ENCODE measurements at regions not wholly inside any gene's neighbourhood (a gene's known extent, or its start where the extent isn't known, plus 50 kb on each side); places are given as distances from the start of the nearest gene placed in this dataset.
"Not testable (repeated sequence)": the region's sequence is repeated elsewhere in the genome, so short reads cannot be mapped to it uniquely, and the experiment has no call there.

DNA sequence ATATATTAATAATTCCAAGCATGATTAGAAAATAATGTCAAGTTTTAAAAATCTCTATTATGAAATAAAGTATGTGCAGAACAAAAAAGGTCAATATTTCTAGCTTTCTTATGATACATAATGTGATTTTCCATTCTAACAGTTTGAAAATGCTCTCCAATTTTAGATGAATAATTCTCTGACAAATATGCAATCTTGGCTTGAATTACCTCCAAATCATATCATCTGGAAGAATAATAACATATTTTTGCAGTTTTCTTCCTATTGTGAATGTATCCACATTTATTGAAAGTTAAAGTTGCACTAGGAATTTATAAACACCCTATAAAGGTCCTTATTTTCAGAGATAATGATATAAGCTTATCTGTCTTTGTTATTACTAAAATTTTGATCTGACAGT, 548.5 kb upstream of the SLC10A2 start:
- Histone ChIP-seq H3K27ac (ENCODE audit: low read length) (no peak overlapping the region), H3K4me3 (ENCODE audit: low read length) (no peak overlapping the region), H3K9ac (ENCODE audit: low read length) (no peak overlapping the region)

DNA sequence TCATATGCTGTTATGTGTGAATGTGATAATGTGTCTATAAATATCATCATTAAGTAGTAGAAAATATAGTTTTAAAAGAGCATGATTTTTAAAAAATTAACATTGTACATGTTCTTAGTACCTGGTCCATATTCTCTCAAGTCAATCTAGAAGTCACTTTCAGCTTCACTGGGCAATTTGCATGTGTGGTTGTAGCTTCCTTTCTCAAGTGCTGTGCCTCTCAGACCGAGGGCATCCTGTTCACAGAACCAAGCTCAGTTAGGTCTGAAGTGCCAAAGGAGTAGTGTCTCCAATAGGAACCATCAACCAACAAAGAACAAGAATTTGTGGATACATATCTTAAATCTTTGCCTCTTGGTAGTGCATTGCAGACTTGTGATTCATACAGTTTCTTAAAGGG, 541.8 kb upstream of the SLC10A2 start:
- Histone ChIP-seq H3K36me3 (ENCODE audit: control insufficient read depth, low read depth, low read length) (no peaks in the 10 kb centered on the region), H3K9me3 (ENCODE audit: control insufficient read depth, low read depth, low read length) (no peaks in the 10 kb centered on the region), H3K9ac (ENCODE audit: low read length) (no peak overlapping the region), H3K4me1 (ENCODE audit: control insufficient read depth, low read depth, low read length) (no peaks in the 10 kb centered on the region), H3K27ac (ENCODE audit: low read length) (no peak overlapping the region), H3K4me3 (ENCODE audit: low read length) (no peak overlapping the region), H3K27me3 (ENCODE audit: control insufficient read depth, insufficient read depth, low read length) (no peaks in the 10 kb centered on the region)

More for the DNA sequence above, 548.5 kb upstream of the SLC10A2 start:
- Histone ChIP-seq H3K36me3 (ENCODE audit: control insufficient read depth, low read depth, low read length) (no peaks in the 10 kb centered on the region), H3K4me1 (ENCODE audit: control insufficient read depth, low read depth, low read length) (no peaks in the 10 kb centered on the region), H3K9me3 (ENCODE audit: control insufficient read depth, low read depth, low read length) (no peaks in the 10 kb centered on the region), H3K27me3 (ENCODE audit: control insufficient read depth, insufficient read depth, low read length) (no peaks in the 10 kb centered on the region)

DNA sequence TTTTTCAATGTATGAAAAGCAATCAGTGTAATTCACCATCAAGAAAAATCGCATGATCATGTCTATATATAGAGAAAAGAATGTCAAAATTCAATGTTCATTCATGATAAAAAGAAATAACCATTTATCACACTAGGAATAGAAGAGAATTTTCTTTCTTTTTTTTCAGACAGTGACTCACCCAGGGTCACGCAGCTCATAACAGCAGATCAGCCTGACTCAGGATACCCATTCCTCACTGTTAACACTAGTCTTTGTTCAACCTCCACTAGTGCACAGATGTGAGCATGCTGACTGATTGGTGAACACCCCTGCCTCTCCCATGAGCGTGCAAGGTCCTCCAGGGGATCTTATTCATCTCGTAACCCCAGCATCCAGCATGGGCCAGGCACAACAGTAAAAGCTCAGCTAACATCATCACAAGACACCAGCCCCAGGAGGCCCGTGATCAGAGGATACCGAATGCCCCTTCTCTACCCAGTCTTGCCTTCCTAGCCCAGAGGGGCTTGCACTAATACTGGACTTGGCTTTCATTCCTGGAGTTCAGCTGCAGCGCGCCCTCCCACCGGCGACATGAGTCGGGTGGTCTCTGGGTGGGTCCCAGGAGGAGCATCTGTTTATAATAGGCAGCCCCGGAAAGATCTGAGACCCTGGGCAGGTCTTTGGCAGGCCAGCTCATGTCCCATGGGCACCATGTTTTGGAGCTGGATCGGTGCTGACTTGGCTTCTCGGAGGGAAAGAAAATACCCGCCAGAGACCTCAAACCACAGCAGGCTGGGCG, 539.5 kb upstream of the SLC10A2 start:
- Histone ChIP-seq H3K4me1 (ENCODE audit: control insufficient read depth, low read depth, low read length) (no peaks in the 10 kb centered on the region), H3K9ac (ENCODE audit: low read length) (no peak overlapping the region), H3K9me3 (ENCODE audit: control insufficient read depth, low read depth, low read length) (no peaks in the 10 kb centered on the region), H3K27me3 (ENCODE audit: control insufficient read depth, insufficient read depth, low read length) (no peaks in the 10 kb centered on the region), H3K4me3 (ENCODE audit: low read length) (no peak overlapping the region), H3K36me3 (ENCODE audit: control insufficient read depth, low read depth, low read length) (no peaks in the 10 kb centered on the region), H3K27ac (ENCODE audit: low read length) (no peak overlapping the region)

DNA sequence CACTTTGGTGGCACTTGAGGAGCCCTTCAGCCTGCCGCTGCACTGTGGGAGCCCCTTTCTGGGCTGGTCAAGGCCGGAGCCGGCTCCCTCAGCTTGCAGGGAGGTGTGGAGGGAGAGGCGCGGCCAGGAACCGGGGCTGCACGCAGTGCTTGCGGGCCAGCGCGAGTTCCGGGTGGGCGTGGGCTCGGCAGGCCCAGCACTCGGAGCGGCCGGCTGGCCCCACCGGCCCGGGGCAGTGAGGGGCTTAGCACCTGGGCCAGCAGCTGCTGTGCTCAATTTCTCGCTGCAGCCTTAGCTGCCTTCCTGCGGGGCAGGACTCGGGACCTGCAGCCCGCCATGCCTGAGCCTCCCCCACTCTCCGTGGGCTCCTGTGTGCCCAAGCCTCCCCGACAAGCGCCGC, 533.7 kb upstream of the SLC10A2 start:
- not testable (repeated sequence) for H3K36me3 ChIP-seq (ENCODE audit: control insufficient read depth, low read depth, low read length); H3K9ac ChIP-seq (ENCODE audit: low read length); H3K27ac ChIP-seq (ENCODE audit: low read length); H3K27me3 ChIP-seq (ENCODE audit: control insufficient read depth, insufficient read depth, low read length); H3K9me3 ChIP-seq (ENCODE audit: control insufficient read depth, low read depth, low read length); H3K4me3 ChIP-seq (ENCODE audit: low read length); H3K4me1 ChIP-seq (ENCODE audit: control insufficient read depth, low read depth, low read length)

- Histone ChIP-seq H3K27ac (ENCODE audit: low read length) (no peak overlapping the region), H3K9me3 (ENCODE audit: control insufficient read depth, low read depth, low read length) (no peaks in the 10 kb centered on the region), H3K4me1 (ENCODE audit: control insufficient read depth, low read depth, low read length) (no peaks in the 10 kb centered on the region), H3K27me3 (ENCODE audit: control insufficient read depth, insufficient read depth, low read length) (no peaks in the 10 kb centered on the region), H3K36me3 (ENCODE audit: control insufficient read depth, low read depth, low read length) (no peaks in the 10 kb centered on the region), H3K9ac (ENCODE audit: low read length) (no peak overlapping the region), H3K4me3 (ENCODE audit: low read length) (no peak overlapping the region)
Measured at GRCh38 chr13:103598671-103599070, 532.5 kb upstream of the SLC10A2 start.

DNA sequence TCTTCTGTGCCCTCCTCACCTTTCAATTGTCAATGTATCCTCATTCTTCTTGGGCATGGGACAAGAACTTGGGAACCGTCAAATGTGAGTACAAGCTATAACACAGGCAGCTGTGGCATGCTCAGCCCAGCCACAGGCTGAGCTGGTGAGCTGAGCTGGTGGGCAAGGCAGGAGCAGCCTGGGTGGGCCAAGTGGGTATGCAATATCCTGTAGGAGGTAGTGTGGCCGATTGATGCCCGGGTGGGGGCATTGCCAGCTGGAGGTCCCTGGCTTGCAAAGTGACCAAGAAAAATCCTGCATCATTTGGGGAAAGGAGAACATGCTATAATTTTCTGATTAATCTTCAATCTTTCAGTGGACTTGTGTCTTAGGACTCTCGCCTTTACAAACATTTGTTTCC, 507.2 kb upstream of the SLC10A2 start:
- H3K27ac ChIP-seq (ENCODE audit: low read length) = no peak overlapping the region

GRCh38 chr13:103568314-103568713, 502.1 kb upstream of the SLC10A2 start:
- Histone ChIP-seq H3K27me3 (ENCODE audit: control insufficient read depth, insufficient read depth, low read length) (no peaks in the 10 kb centered on the region), H3K27ac (ENCODE audit: low read length) (no peak overlapping the region), H3K9ac (ENCODE audit: low read length) (no peak overlapping the region)

More for the DNA sequence above, 507.2 kb upstream of the SLC10A2 start:
- Histone ChIP-seq H3K27me3 (ENCODE audit: control insufficient read depth, insufficient read depth, low read length) (no peaks in the 10 kb centered on the region), H3K4me3 (ENCODE audit: low read length) (no peak overlapping the region), H3K36me3 (ENCODE audit: control insufficient read depth, low read depth, low read length) (no peaks in the 10 kb centered on the region), H3K9me3 (ENCODE audit: control insufficient read depth, low read depth, low read length) (peaks cover 24% of the 10 kb centered on the region), H3K9ac (ENCODE audit: low read length) (no peak overlapping the region), H3K4me1 (ENCODE audit: control insufficient read depth, low read depth, low read length) (no peaks in the 10 kb centered on the region)

DNA sequence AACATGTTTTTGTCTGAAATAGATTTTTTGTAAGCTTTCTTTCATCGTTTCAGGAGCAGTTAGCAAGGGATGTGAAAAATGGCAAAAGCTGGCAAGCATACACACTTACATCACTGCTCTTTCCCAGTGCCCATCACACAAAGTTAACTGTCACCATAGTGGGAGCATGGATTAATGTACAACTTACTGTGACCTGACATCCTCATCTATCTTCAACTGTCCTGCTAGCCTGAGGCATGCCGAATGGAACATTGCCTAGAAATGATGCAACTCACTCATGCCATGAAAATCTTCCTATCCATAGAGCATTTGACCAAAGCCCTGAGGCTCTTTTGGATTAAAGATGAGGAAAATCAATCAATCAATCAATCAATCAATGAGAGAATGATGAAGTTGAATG, 491.7 kb upstream of the SLC10A2 start:
- H3K27ac ChIP-seq (ENCODE audit: low read length) = no peak overlapping the region
- no peaks in the 10 kb centered on the region for H3K9me3 ChIP-seq (ENCODE audit: control insufficient read depth, low read depth, low read length)
- H3K9ac ChIP-seq (ENCODE audit: low read length) = no peak overlapping the region
- H3K4me3 ChIP-seq (ENCODE audit: low read length) = no peak overlapping the region
- H3K27me3 ChIP-seq (ENCODE audit: control insufficient read depth, insufficient read depth, low read length) = no peaks in the 10 kb centered on the region
- no peaks in the 10 kb centered on the region for H3K4me1 ChIP-seq (ENCODE audit: control insufficient read depth, low read depth, low read length)
- H3K36me3 ChIP-seq (ENCODE audit: control insufficient read depth, low read depth, low read length) = no peaks in the 10 kb centered on the region

More at GRCh38 chr13:103568314-103568713, 502.1 kb upstream of the SLC10A2 start:
- peaks cover 11% of the 10 kb centered on the region for H3K9me3 ChIP-seq (ENCODE audit: control insufficient read depth, low read depth, low read length)
- H3K36me3 ChIP-seq (ENCODE audit: control insufficient read depth, low read depth, low read length) = no peaks in the 10 kb centered on the region
- no peaks in the 10 kb centered on the region for H3K4me1 ChIP-seq (ENCODE audit: control insufficient read depth, low read depth, low read length)
- H3K4me3 ChIP-seq (ENCODE audit: low read length) = no peak overlapping the region

DNA sequence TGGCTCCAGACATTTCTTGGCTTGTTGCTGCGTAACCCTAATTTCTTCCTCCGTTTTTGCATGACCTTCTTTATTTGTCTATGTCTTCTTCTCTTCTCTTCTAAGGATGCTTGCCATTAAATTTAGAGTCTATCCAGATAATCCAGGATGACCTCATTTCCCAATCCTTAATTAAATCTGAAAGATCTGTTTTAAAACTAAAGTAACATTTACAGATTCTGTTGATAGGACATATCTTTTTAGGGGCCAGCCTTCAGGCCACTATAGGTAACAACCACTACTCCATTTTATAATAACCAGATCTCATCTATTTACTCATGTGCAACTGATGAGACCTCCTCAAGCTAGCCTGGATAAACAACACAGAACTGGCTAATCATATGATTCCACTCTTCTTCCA, 490.5 kb upstream of the SLC10A2 start:
- Histone ChIP-seq H3K9me3 (ENCODE audit: control insufficient read depth, low read depth, low read length) (no peaks in the 10 kb centered on the region), H3K27ac (ENCODE audit: low read length) (no peak overlapping the region), H3K9ac (ENCODE audit: low read length) (no peak overlapping the region), H3K4me3 (ENCODE audit: low read length) (no peak overlapping the region), H3K36me3 (ENCODE audit: control insufficient read depth, low read depth, low read length) (no peaks in the 10 kb centered on the region), H3K27me3 (ENCODE audit: control insufficient read depth, insufficient read depth, low read length) (no peaks in the 10 kb centered on the region), H3K4me1 (ENCODE audit: control insufficient read depth, low read depth, low read length) (no peaks in the 10 kb centered on the region)

DNA sequence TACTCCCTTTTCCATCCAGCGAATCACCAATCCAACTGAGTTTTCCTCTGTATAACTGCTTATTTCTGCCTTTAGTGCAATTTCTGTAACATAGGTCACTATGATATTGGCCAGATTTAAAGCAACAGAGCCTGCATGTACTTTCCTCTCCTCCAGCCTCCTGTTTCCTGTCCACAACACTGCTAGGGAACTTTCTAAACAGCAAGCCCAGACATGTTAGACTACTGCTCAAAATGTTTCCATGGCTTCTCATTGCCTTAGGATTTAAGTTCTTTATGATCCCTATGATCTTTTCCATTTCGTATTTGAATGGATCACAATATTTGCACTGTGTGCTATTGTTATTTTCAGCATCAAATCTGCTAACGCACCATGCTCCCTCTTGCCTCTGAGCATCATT, 481.7 kb upstream of the SLC10A2 start:
- Histone ChIP-seq H3K9me3 (ENCODE audit: control insufficient read depth, low read depth, low read length) (peaks cover 15% of the 10 kb centered on the region), H3K4me3 (ENCODE audit: low read length) (no peak overlapping the region), H3K27ac (ENCODE audit: low read length) (no peak overlapping the region), H3K4me1 (ENCODE audit: control insufficient read depth, low read depth, low read length) (no peaks in the 10 kb centered on the region), H3K36me3 (ENCODE audit: control insufficient read depth, low read depth, low read length) (no peaks in the 10 kb centered on the region), H3K27me3 (ENCODE audit: control insufficient read depth, insufficient read depth, low read length) (peaks cover 14% of the 10 kb centered on the region), H3K9ac (ENCODE audit: low read length) (no peak overlapping the region)

- Histone ChIP-seq H3K4me1 (ENCODE audit: control insufficient read depth, low read depth, low read length) (no peaks in the 10 kb centered on the region), H3K4me3 (ENCODE audit: low read length) (no peak overlapping the region), H3K9me3 (ENCODE audit: control insufficient read depth, low read depth, low read length) (peaks cover 19% of the 10 kb centered on the region), H3K27me3 (ENCODE audit: control insufficient read depth, insufficient read depth, low read length) (peaks cover 14% of the 10 kb centered on the region), H3K36me3 (ENCODE audit: control insufficient read depth, low read depth, low read length) (no peaks in the 10 kb centered on the region), H3K27ac (ENCODE audit: low read length) (no peak overlapping the region), H3K9ac (ENCODE audit: low read length) (no peak overlapping the region)
Measured at GRCh38 chr13:103546271-103546670, 480.1 kb upstream of the SLC10A2 start.

GRCh38 chr13:103542648-103543047, 476.4 kb upstream of the SLC10A2 start:
- H3K27me3 ChIP-seq (ENCODE audit: control insufficient read depth, insufficient read depth, low read length) = no peaks in the 10 kb centered on the region
- no peaks in the 10 kb centered on the region for H3K36me3 ChIP-seq (ENCODE audit: control insufficient read depth, low read depth, low read length)
- no peak overlapping the region for H3K27ac ChIP-seq (ENCODE audit: low read length)
- peaks cover 19% of the 10 kb centered on the region for H3K9me3 ChIP-seq (ENCODE audit: control insufficient read depth, low read depth, low read length)
- no peak overlapping the region for H3K4me3 ChIP-seq (ENCODE audit: low read length)
- no peak overlapping the region for H3K9ac ChIP-seq (ENCODE audit: low read length)
- H3K4me1 ChIP-seq (ENCODE audit: control insufficient read depth, low read depth, low read length) = no peaks in the 10 kb centered on the region
